GM23338 (cell line): ENCODE measurements at regions not wholly inside any gene's neighbourhood (a gene's known extent, or its start where the extent isn't known, plus 50 kb on each side); places are given as distances from the start of the nearest gene placed in this dataset.

Experiments used
- CREB1 ChIP-seq: fragments of 250-450 bp; sonication (Bioruptor Pico); IDR thresholded peaks from 2 replicates; pipeline ENCODE4 v1.5.0; 2020; ENCODE audit warnings: low read depth, mild to moderate bottlenecking, moderate library complexity
- CTCF ChIP-seq, 2 experiments: fragments of 200-600 bp in 1 of 2; sonication (generic) in 1 of 2; conservative IDR thresholded peaks; 2 replicates each; pipeline versions ENCODE4 v1.5.1 to v1.6.1; 2016 to 2017; ENCODE audit warnings: antibody characterized with exemption in 2 of 2, low read depth in 2 of 2, mild to moderate bottlenecking in 2 of 2, moderate library complexity in 1 of 2
- ETS1 ChIP-seq: IDR thresholded peaks from 2 replicates; pipeline ENCODE4 v1.6.1; 2016; ENCODE audit warnings: antibody characterized with exemption
- EZH2 ChIP-seq: fragments of 200-600 bp; sonication (generic); IDR thresholded peaks from one replicate; pipeline ENCODE4 v1.8.0; 2017; ENCODE audit warnings: antibody characterized with exemption, mild to moderate bottlenecking, low read depth; ENCODE audit not compliant: unreplicated experiment
- EZH2phosphoT487 ChIP-seq: fragments of 200-600 bp; sonication (generic); IDR thresholded peaks from one replicate; pipeline ENCODE4 v1.8.1; 2018; ENCODE audit warnings: antibody characterized with exemption; ENCODE audit not compliant: unreplicated experiment
- JUNB ChIP-seq: IDR thresholded peaks from one replicate; pipeline ENCODE4 v1.6.1; 2016; ENCODE audit warnings: antibody characterized with exemption; ENCODE audit not compliant: unreplicated experiment
- NANOG ChIP-seq: IDR thresholded peaks from 2 replicates; pipeline ENCODE4 v1.6.1; 2016; ENCODE audit warnings: antibody characterized with exemption, borderline replicate concordance
- POLR2AphosphoS5 ChIP-seq: IDR thresholded peaks from 2 replicates; pipeline ENCODE4 v1.6.1; 2016; ENCODE audit warnings: antibody characterized with exemption, low read depth
- REST ChIP-seq: IDR thresholded peaks from one replicate; pipeline ENCODE4 v1.6.1; 2018; ENCODE audit warnings: antibody characterized with exemption; ENCODE audit not compliant: unreplicated experiment
- STAT1 ChIP-seq: IDR thresholded peaks from one replicate; pipeline ENCODE4 v1.6.1; 2016; ENCODE audit warnings: antibody characterized with exemption; ENCODE audit not compliant: unreplicated experiment
- ZNF114 ChIP-seq: fragments of 250-450 bp; sonication (Bioruptor Pico); IDR thresholded peaks from 2 replicates; pipeline ENCODE4 v1.5.0; 2020; ENCODE audit warnings: mild to moderate bottlenecking, moderate library complexity
- ZNF331 ChIP-seq: fragments of 250-450 bp; sonication (Bioruptor Pico); IDR thresholded peaks from 2 replicates; pipeline ENCODE4 v1.5.0; 2020; ENCODE audit warnings: low read depth, mild to moderate bottlenecking, moderate library complexity

GRCh38 chr4:124307143-124307542, 405.4 kb downstream of the ANKRD50 start:
- no peak for TF ChIP-seq CTCF (conservative IDR thresholded peaks at IDR 0.05; ENCODE audit: low read depth in 2 of 2)
- TF ChIP-seq EZH2, result no peak
- no peak for TF ChIP-seq POLR2AphosphoS5
- no peak for TF ChIP-seq REST
- TF ChIP-seq EZH2phosphoT487, result no peak
- no peak for TF ChIP-seq ZNF331 (CRISPR knock-in tag)
- TF ChIP-seq ZNF114 (CRISPR knock-in tag), result no peak
- no peak for TF ChIP-seq JUNB
- TF ChIP-seq ETS1, result no peak
- TF ChIP-seq CREB1, result no peak
- TF ChIP-seq STAT1, result no peak
- TF ChIP-seq NANOG, result no peak
